Endothelial cell of umbilical vein (primary cell): ENCODE measurements at regions not wholly inside any gene's neighbourhood (a gene's known extent, or its start where the extent isn't known, plus 50 kb on each side); places are given as distances from the start of the nearest gene placed in this dataset.

Source experiments
- BruUV-seq: library from RNA; stranded (reverse); fragments of 400-500 nt; replicated peaks from 2 replicates; lab custom pipeline; 2021; lab: Mats Ljungman, UMichigan
- CTCF ChIA-PET: fragments of 300-600, 350-600 bp; sonication (Branson Sonifier 250); formaldehyde crosslinking; loops from one replicate; lab custom pipeline; 2021; ENCODE audit warnings: antibody characterized with exemption, inconsistent platforms; lab: Charles Lee
- POLR2A ChIA-PET: fragments of 300-600, 350-600 bp; sonication (Branson Sonifier 250); formaldehyde crosslinking; loops from one replicate; lab custom pipeline; 2021; ENCODE audit warnings: antibody characterized with exemption, inconsistent platforms; lab: Charles Lee
- DNase-seq: peaks from one replicate; pipeline ENCODE4 v3.0.0-alpha.2; 2011; ENCODE audit warnings: low read depth, low spot score
- FAIRE-seq: peaks from 2 replicates; lab custom pipeline; 2011; peaks lifted over from hg19 to GRCh38; lab: Jason Lieb, UNC
- H2AFZ ChIP-seq: 2 replicates; pipeline ENCODE4 v1.6.0; 2012; ENCODE audit warnings: low read depth, low read length, control low read depth, inconsistent platforms
- H3K27ac ChIP-seq: 2 replicates; pipeline ENCODE4 v1.5.1; 2011; ENCODE audit warnings: low read depth, mild to moderate bottlenecking, control low read depth, low read length, moderate library complexity; ENCODE audit not compliant: insufficient read depth
- H3K27me3 ChIP-seq, 2 experiments: 2 replicates each; pipeline versions ENCODE4 v1.6.0 to v1.6.1; 2011; ENCODE audit warnings: low read length in 2 of 2, mixed read lengths in 1 of 2; ENCODE audit not compliant: control insufficient read depth in 2 of 2, insufficient read depth in 2 of 2
- H3K36me3 ChIP-seq, 2 experiments: 2 replicates in 1 of 2; 3 replicates in 1 of 2; pipeline ENCODE4 v1.5.1; 2011; ENCODE audit warnings: low read length in 2 of 2, mild to moderate bottlenecking in 1 of 2, moderate library complexity in 1 of 2; ENCODE audit not compliant: control insufficient read depth in 2 of 2, insufficient read depth in 2 of 2; ENCODE audit errors: extremely low read depth in 1 of 2
- H3K4me1 ChIP-seq: 3 replicates; pipeline ENCODE4 v1.5.1; 2011; ENCODE audit warnings: mild to moderate bottlenecking, low read length; ENCODE audit not compliant: control insufficient read depth, insufficient read depth; ENCODE audit errors: extremely low read depth
- H3K4me2 ChIP-seq: 2 replicates; pipeline ENCODE4 v1.6.1; 2011; ENCODE audit warnings: low read length, control low read depth, mixed read lengths; ENCODE audit not compliant: insufficient read depth
- H3K4me3 ChIP-seq, 3 experiments: fragments of 200-600 bp in 1 of 3; sonication (generic), shearing (Covaris generic) in 1 of 3; replicated peaks in 1 of 3; 2 replicates each; pipeline ENCODE4 v1.5.1; 2011 to 2016; ENCODE audit warnings: control low read depth in 3 of 3, low read length in 3 of 3, mild to moderate bottlenecking in 2 of 3, inconsistent platforms in 1 of 3, low read depth in 1 of 3, moderate library complexity in 1 of 3; ENCODE audit not compliant: insufficient read depth in 1 of 3
- H3K79me2 ChIP-seq: 2 replicates; pipeline ENCODE4 v1.6.0; 2012; ENCODE audit warnings: low read length, inconsistent platforms; ENCODE audit not compliant: control insufficient read depth, insufficient read depth
- H3K9ac ChIP-seq: replicated peaks from 2 replicates; pipeline ENCODE3; 2011; ENCODE audit warnings: low read length, control low read depth; ENCODE audit not compliant: insufficient read depth; ENCODE audit errors: extremely low read depth
- H3K9me1 ChIP-seq: replicated peaks from 3 replicates; pipeline ENCODE4 v1.6.0; 2011; ENCODE audit warnings: mild to moderate bottlenecking, low read length; ENCODE audit not compliant: control insufficient read depth, insufficient read depth; ENCODE audit errors: extremely low read depth
- H3K9me3 ChIP-seq: replicated peaks from 2 replicates; pipeline ENCODE4 v1.5.1; 2012; ENCODE audit warnings: low read length, inconsistent platforms; ENCODE audit not compliant: control insufficient read depth, insufficient read depth
- H4K20me1 ChIP-seq: replicated peaks from 2 replicates; pipeline ENCODE3; 2011; ENCODE audit warnings: mild to moderate bottlenecking, low read length; ENCODE audit not compliant: control insufficient read depth, insufficient read depth; ENCODE audit errors: extremely low read depth
- CTCF ChIP-seq, 2 donors: IDR thresholded peaks; 1 replicate in 1 of 2; 2 replicates in 1 of 2; pipeline ENCODE4 v1.5.1; 2011; ENCODE audit warnings: low read length in 2 of 2, mild to moderate bottlenecking in 2 of 2, moderate library complexity in 2 of 2, control low read depth in 1 of 2, inconsistent platforms in 1 of 2, low read depth in 1 of 2; ENCODE audit not compliant: insufficient read depth in 1 of 2; ENCODE audit errors: extremely low read depth in 1 of 2
- EZH2 ChIP-seq: IDR thresholded peaks from 2 replicates; pipeline ENCODE4 v1.6.1; 2012; ENCODE audit warnings: borderline replicate concordance, low read depth, mild to moderate bottlenecking, moderate library complexity, low read length, inconsistent platforms; ENCODE audit not compliant: severe bottlenecking
- FOS ChIP-seq: IDR thresholded peaks from 2 replicates; pipeline ENCODE4 v1.6.1; 2011; ENCODE audit warnings: mild to moderate bottlenecking, low read length, moderate library complexity, borderline replicate concordance; ENCODE audit not compliant: insufficient read depth
- GATA2 ChIP-seq: IDR thresholded peaks from 2 replicates; pipeline ENCODE4 v1.7.0; 2011; ENCODE audit warnings: low read depth, mild to moderate bottlenecking, moderate library complexity, mixed read lengths, low read length; ENCODE audit not compliant: insufficient read length, insufficient read depth
- JUN ChIP-seq: IDR thresholded peaks from 2 replicates; pipeline ENCODE4 v1.6.1; 2011; ENCODE audit warnings: borderline replicate concordance, low read depth; ENCODE audit not compliant: insufficient read length, insufficient read depth
- MYC ChIP-seq: IDR thresholded peaks from one replicate; pipeline ENCODE4 v1.6.1; 2011; ENCODE audit warnings: mild to moderate bottlenecking, low read depth, low read length
- POLR2A ChIP-seq: IDR thresholded peaks from 2 replicates; pipeline ENCODE4 v1.6.1; 2012; ENCODE audit warnings: low read depth, mild to moderate bottlenecking, control low read depth, low read length
- POLR2AphosphoS5 ChIP-seq: IDR thresholded peaks from 2 replicates; pipeline ENCODE4 v1.6.1; 2012; ENCODE audit warnings: low read depth, mild to moderate bottlenecking, control low read depth, low read length, moderate library complexity; ENCODE audit not compliant: insufficient read depth
- dilution Hi-C: fragments of 300-500 bp; cut with MboI; formaldehyde crosslinking; loops from one replicate; pipeline ENCODE4 v1.15.0; 2019; ENCODE audit warnings: low sequenced_read_pairs; ENCODE audit not compliant: extremely low pct_ligation_motif_present
- intact Hi-C: fragments of 100-400 bp; cut with micrococcal nuclease; formaldehyde crosslinking; loops from one replicate; pipeline ENCODE4 v1.10.0; 2022
- TF ChIP-seq, protein P1 (sequence below): IDR thresholded peaks from 2 replicates; pipeline ENCODE4 v1.6.1; 2011; ENCODE audit not compliant: insufficient read depth, insufficient read length

DNA sequence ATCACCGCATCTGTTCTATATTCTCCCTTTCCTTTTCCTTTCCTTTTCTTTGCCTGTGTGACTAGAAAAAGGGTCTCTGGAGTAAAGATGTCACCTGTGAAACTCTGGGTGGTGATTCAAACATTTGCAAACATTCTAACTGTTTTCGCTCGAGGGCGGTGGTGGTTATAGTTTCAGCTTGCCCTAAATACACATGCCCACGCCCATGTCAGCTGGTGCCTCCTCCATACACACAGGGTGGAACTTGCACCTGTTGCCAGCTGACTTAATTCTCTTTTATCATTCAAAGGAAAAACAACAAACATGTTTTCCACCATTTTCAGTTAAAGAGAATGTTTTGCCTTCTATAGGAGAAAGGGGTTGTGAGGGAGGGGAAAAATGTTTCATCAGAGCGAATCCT is 381.9 kb upstream of the ARID1B start:
- no peak overlapping the region for H2AFZ ChIP-seq
- peaks cover 0 to 1% of the 10 kb centered on the region in 2 experiments for H3K27me3 ChIP-seq
- POLR2A ChIA-PET, result no interaction called here
- H3K9ac ChIP-seq, result no peak overlapping the region
- intact Hi-C loops (no loop called here), dilution Hi-C loops (no loop called here)
- no peak overlapping the region for H3K27ac ChIP-seq
- no peak for TF ChIP-seq CTCF (IDR thresholded peaks at IDR 0.05; ENCODE audit: extremely low read depth in 1 of 2, insufficient read depth in 1 of 2, low read depth in 1 of 2, low read length in 2 of 2)
- TF ChIP-seq, protein P1, sequence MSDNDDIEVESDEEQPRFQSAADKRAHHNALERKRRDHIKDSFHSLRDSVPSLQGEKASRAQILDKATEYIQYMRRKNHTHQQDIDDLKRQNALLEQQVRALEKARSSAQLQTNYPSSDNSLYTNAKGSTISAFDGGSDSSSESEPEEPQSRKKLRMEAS, result no peak
- TF ChIP-seq GATA2, result no peak
- no peak for TF ChIP-seq POLR2A
- TF ChIP-seq JUN, result no peak
- TF ChIP-seq FOS, result no peak
- TF ChIP-seq EZH2, result no peak
- no peak for TF ChIP-seq POLR2AphosphoS5
- no peak for TF ChIP-seq MYC
- H3K36me3 ChIP-seq, result no peaks in the 10 kb centered on the region
- DNase-seq, result no peak
- BruUV-seq, result no TSS peak
- no peak for FAIRE-seq
- no peaks in the 10 kb centered on the region for H3K4me1 ChIP-seq
- CTCF ChIA-PET, result no interaction called here
- no peaks in the 10 kb centered on the region for H3K9me1 ChIP-seq
- H3K4me3 ChIP-seq, result no peak overlapping the region
- H3K4me2 ChIP-seq, result no peak overlapping the region
- no peaks in the 10 kb centered on the region for H4K20me1 ChIP-seq
- no peaks in the 10 kb centered on the region for H3K9me3 ChIP-seq
- H3K79me2 ChIP-seq, result no peaks in the 10 kb centered on the region
